ENCODE measurements at regions not wholly inside any gene's neighbourhood (a gene's known extent, or its start where the extent isn't known, plus 50 kb on each side); places are given as distances from the start of the nearest gene placed in this dataset.
A peak's percentile ranks its signal among the peaks of the same experiment; 100 is the strongest.

GRCh38 chr2:75290600-75291150 is 91.4 kb upstream of the TACR1 start:
- in situ Hi-C loops (cut with MboI) (no loop called here), intact Hi-C loops (cut with micrococcal nuclease; ENCODE audit: unreplicated experiment) (no loop called here)
- Histone ChIP-seq H3K9me3 (replicated peaks; ENCODE audit: control insufficient read depth, insufficient read depth, low read length) (no peaks in the 10 kb centered on the region; the same call in 1 of the 3 replicates), H3K79me2 (ENCODE audit: control insufficient read depth, insufficient read depth, low read length) (no peaks in the 10 kb centered on the region), H3K9ac (ENCODE audit: control insufficient read depth, insufficient read depth, low read length) (no peak overlapping the region), H3K4me3 (no peak overlapping the region), H4K20me1 (ENCODE audit: control insufficient read depth, insufficient read depth) (no peaks in the 10 kb centered on the region), H3K36me3 (ENCODE audit: control insufficient read depth in 2 of 2, insufficient read depth in 2 of 2, low read length in 1 of 2) (no peaks in the 10 kb centered on the region), H3K27ac (ENCODE audit: control insufficient read depth, insufficient read depth) (no peak overlapping the region), H3K4me1 (ENCODE audit: control insufficient read depth, insufficient read depth, low read length) (peaks cover 12% of the 10 kb centered on the region), H2AFZ (ENCODE audit: control insufficient read depth, low read depth, low read length) (no peak overlapping the region), H3K27me3 (replicated peaks in 1 of 2; ENCODE audit: control insufficient read depth in 2 of 2, insufficient read depth in 2 of 2, low read length in 1 of 2) (no peaks in the 10 kb centered on the region), H3K4me2 (ENCODE audit: control insufficient read depth, insufficient read depth) (no peak overlapping the region)
- ChIA-PET CTCF (interaction anchor here (1.0 to 2.5 kb wide), 3 partner anchors 10 to 175 kb away, joined by 3 to 7 read pairs (median 6); no protein-coding TSS in a partner anchor), SMC1A (ENCODE audit: uncharacterized antibody, unreplicated experiment) (interaction anchor here (1.0 to 1.5 kb wide), 4 partner anchors 9 to 142 kb away, joined by 3 to 5 read pairs (median 4); no protein-coding TSS in a partner anchor), POLR2A (no interaction called here), RAD21 (ENCODE audit: unreplicated experiment) (no interaction called here)
- ATAC-seq (no peak), FAIRE-seq (no peak), DNase-seq (ENCODE audit: low read depth, low spot score) (no peak)
- no TSS peak for BruUV-seq (replicated peaks)
- 50% methylated on average over 2 of the region's 2 CpGs for WGBS (ENCODE audit: insufficient coverage, insufficient replicate concordance, low lambda C conversion rate, missing lambda C conversion rate)
- no peak for TF ChIP-seq ATF2 (IDR thresholded peaks at IDR 0.05; ENCODE audit: low read length)
- no peak for TF ChIP-seq REST (IDR thresholded peaks at IDR 0.05; ENCODE audit: low read depth, low read length)
- TF ChIP-seq GATAD2B (conservative IDR thresholded peaks at IDR 0.05; ENCODE audit: low read depth): no peak
- no peak for TF ChIP-seq CREM (IDR thresholded peaks at IDR 0.05; ENCODE audit: low read depth)
- TF ChIP-seq NR2C1 (IDR thresholded peaks at IDR 0.05): 0 out of 2 replicates have a peak, but pooled peaks have one; percentile 10
- no peak for TF ChIP-seq MYB (IDR thresholded peaks at IDR 0.05; ENCODE audit: borderline replicate concordance, low read depth, low read length)
- no peak for TF ChIP-seq LARP7 (IDR thresholded peaks at IDR 0.05)
- TF ChIP-seq FOS (IDR thresholded peaks at IDR 0.05; ENCODE audit: borderline replicate concordance, extremely low read depth, insufficient read length): no peak
- peak; percentile 59 for TF ChIP-seq NR2F1 (conservative IDR thresholded peaks at IDR 0.05)
- TF ChIP-seq NRF1 (conservative IDR thresholded peaks at IDR 0.05; ENCODE audit: low read depth, low read length): no peak
- no peak for TF ChIP-seq SMC3 (IDR thresholded peaks at IDR 0.05; ENCODE audit: borderline replicate concordance, low read length)
- no peak for TF ChIP-seq CREB1 (IDR thresholded peaks at IDR 0.05; ENCODE audit: low read depth)

Measured in GM12878 (cell line).